ENCODE measurements at regions not wholly inside any gene's neighbourhood (a gene's known extent, or its start where the extent isn't known, plus 50 kb on each side); places are given as distances from the start of the nearest gene placed in this dataset.

GRCh38 chr2:145601361-145601925, 1081.5 kb upstream of the ZEB2 start:
- no peak for TF ChIP-seq EZH2 (IDR thresholded peaks at IDR 0.05; ENCODE audit: insufficient read depth, low read length)
- no peak for TF ChIP-seq CTCF (IDR thresholded peaks at IDR 0.05; ENCODE audit: insufficient read depth, low read depth, low read length)
- Histone ChIP-seq H3K36me3 (ENCODE audit: insufficient read depth, low read length) (no peaks in the 10 kb centered on the region), H3K9me3 (ENCODE audit: insufficient read depth, low read depth, low read length) (no peaks in the 10 kb centered on the region), H3K27me3 (ENCODE audit: insufficient read depth, low read length) (no peaks in the 10 kb centered on the region), H3K27ac (ENCODE audit: low read depth, low read length) (no peak overlapping the region), H3K4me3 (ENCODE audit: insufficient read depth, low read depth, low read length) (no peak overlapping the region), H3K9ac (ENCODE audit: low read length) (no peak overlapping the region), H3K4me2 (ENCODE audit: low read length) (no peak overlapping the region), H3K4me1 (ENCODE audit: insufficient read depth, low read length) (peaks cover 8% of the 10 kb centered on the region), H3K79me2 (ENCODE audit: insufficient read depth, low read length) (no peaks in the 10 kb centered on the region), H2AFZ (ENCODE audit: low read depth, low read length) (no peak overlapping the region), H4K20me1 (ENCODE audit: insufficient read depth, low read length) (no peaks in the 10 kb centered on the region)
- FAIRE-seq (no peak), DNase-seq (ENCODE audit: low read depth) (no peak)
- no peak overlapping the region for H3K4me3 Mint-ChIP-seq (ENCODE audit: unreplicated experiment)
- H3K9me3 Mint-ChIP-seq (ENCODE audit: unreplicated experiment), result no peaks in the 10 kb centered on the region
- H3K4me1 Mint-ChIP-seq (ENCODE audit: low read depth, unreplicated experiment), result peaks cover 14% of the 10 kb centered on the region
- no peak overlapping the region for H3K27ac Mint-ChIP-seq (ENCODE audit: unreplicated experiment)
- no peaks in the 10 kb centered on the region for H3K27me3 Mint-ChIP-seq (ENCODE audit: low read depth, unreplicated experiment)
- no peaks in the 10 kb centered on the region for H3K36me3 Mint-ChIP-seq (ENCODE audit: low read depth, unreplicated experiment)

GRCh38 chr2:145600811-145601210, 1080.9 kb upstream of the ZEB2 start:
- no peak for TF ChIP-seq CTCF (IDR thresholded peaks at IDR 0.05; ENCODE audit: insufficient read depth, low read depth, low read length)
- TF ChIP-seq EZH2 (IDR thresholded peaks at IDR 0.05; ENCODE audit: insufficient read depth, low read length), result no peak
- H3K27ac Mint-ChIP-seq (ENCODE audit: unreplicated experiment), result peak overlapping the region; percentile 8
- Histone ChIP-seq H3K9me3 (ENCODE audit: insufficient read depth, low read depth, low read length) (no peaks in the 10 kb centered on the region), H3K27ac (ENCODE audit: low read depth, low read length) (no peak overlapping the region), H3K4me2 (ENCODE audit: low read length) (no peak overlapping the region), H4K20me1 (ENCODE audit: insufficient read depth, low read length) (no peaks in the 10 kb centered on the region), H3K9ac (ENCODE audit: low read length) (no peak overlapping the region), H3K36me3 (ENCODE audit: insufficient read depth, low read length) (no peaks in the 10 kb centered on the region), H3K4me3 (ENCODE audit: insufficient read depth, low read depth, low read length) (no peak overlapping the region), H3K4me1 (ENCODE audit: insufficient read depth, low read length) (peaks cover 8% of the 10 kb centered on the region), H2AFZ (ENCODE audit: low read depth, low read length) (no peak overlapping the region), H3K79me2 (ENCODE audit: insufficient read depth, low read length) (no peaks in the 10 kb centered on the region), H3K27me3 (ENCODE audit: insufficient read depth, low read length) (no peaks in the 10 kb centered on the region)
- H3K4me1 Mint-ChIP-seq (ENCODE audit: low read depth, unreplicated experiment), result peaks cover 21% of the 10 kb centered on the region
- no peak for DNase-seq (ENCODE audit: low read depth)
- H3K36me3 Mint-ChIP-seq (ENCODE audit: low read depth, unreplicated experiment), result no peaks in the 10 kb centered on the region
- no peak overlapping the region for H3K4me3 Mint-ChIP-seq (ENCODE audit: unreplicated experiment)
- FAIRE-seq, result no peak
- no peaks in the 10 kb centered on the region for H3K27me3 Mint-ChIP-seq (ENCODE audit: low read depth, unreplicated experiment)
- H3K9me3 Mint-ChIP-seq (ENCODE audit: unreplicated experiment), result no peaks in the 10 kb centered on the region

GRCh38 chr2:145599756-145600155, 1079.8 kb upstream of the ZEB2 start:
- Histone ChIP-seq H3K36me3 (ENCODE audit: insufficient read depth, low read length) (no peaks in the 10 kb centered on the region), H4K20me1 (ENCODE audit: insufficient read depth, low read length) (no peaks in the 10 kb centered on the region), H3K4me2 (ENCODE audit: low read length) (no peak overlapping the region), H3K79me2 (ENCODE audit: insufficient read depth, low read length) (no peaks in the 10 kb centered on the region), H3K27me3 (ENCODE audit: insufficient read depth, low read length) (no peaks in the 10 kb centered on the region), H2AFZ (ENCODE audit: low read depth, low read length) (no peak overlapping the region), H3K9ac (ENCODE audit: low read length) (no peak overlapping the region), H3K9me3 (ENCODE audit: insufficient read depth, low read depth, low read length) (no peaks in the 10 kb centered on the region), H3K4me1 (ENCODE audit: insufficient read depth, low read length) (peaks cover 8% of the 10 kb centered on the region), H3K27ac (ENCODE audit: low read depth, low read length) (peak overlapping the region; percentile 23), H3K4me3 (ENCODE audit: insufficient read depth, low read depth, low read length) (no peak overlapping the region)
- FAIRE-seq (no peak), DNase-seq (ENCODE audit: low read depth) (peak; percentile 78)
- no peak overlapping the region for H3K27ac Mint-ChIP-seq (ENCODE audit: unreplicated experiment)
- H3K4me1 Mint-ChIP-seq (ENCODE audit: low read depth, unreplicated experiment), result peaks cover 31% of the 10 kb centered on the region
- H3K9me3 Mint-ChIP-seq (ENCODE audit: unreplicated experiment), result no peaks in the 10 kb centered on the region
- H3K4me3 Mint-ChIP-seq (ENCODE audit: unreplicated experiment), result no peak overlapping the region
- no peaks in the 10 kb centered on the region for H3K36me3 Mint-ChIP-seq (ENCODE audit: low read depth, unreplicated experiment)
- TF ChIP-seq CTCF (IDR thresholded peaks at IDR 0.05; ENCODE audit: insufficient read depth, low read depth, low read length), result no peak
- no peak for TF ChIP-seq EZH2 (IDR thresholded peaks at IDR 0.05; ENCODE audit: insufficient read depth, low read length)
- no peaks in the 10 kb centered on the region for H3K27me3 Mint-ChIP-seq (ENCODE audit: low read depth, unreplicated experiment)

Measured in astrocyte (in vitro differentiated cells and primary cell).